ENCODE measurements at regions not wholly inside any gene's neighbourhood (a gene's known extent, or its start where the extent isn't known, plus 50 kb on each side); places are given as distances from the start of the nearest gene placed in this dataset.

DNA sequence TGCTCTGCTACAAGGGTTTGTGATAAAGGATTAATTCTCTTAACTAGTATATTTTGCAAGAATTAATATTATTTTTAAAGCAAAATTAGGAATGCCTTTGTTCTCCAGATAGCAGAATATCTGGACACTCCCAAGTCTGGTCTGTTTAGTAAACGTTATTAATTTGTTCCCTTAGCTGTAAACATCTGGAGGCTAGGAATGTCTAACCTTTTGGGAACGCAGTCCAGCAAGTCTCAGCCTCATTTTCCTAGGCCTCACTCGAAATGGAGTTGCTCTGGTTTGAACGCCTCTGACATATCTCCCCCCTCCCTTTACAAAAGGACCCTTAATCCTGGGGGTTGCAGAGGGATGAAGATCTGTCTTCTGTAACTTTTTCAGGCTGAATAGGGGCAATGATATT lies 59.3 kb upstream of the WNT7A start:
- intact Hi-C loops (cut with DNase I), result no loop called here
- H3K4me3 ChIP-seq, result no peak overlapping the region
- no peaks in the 10 kb centered on the region for H3K36me3 ChIP-seq
- no peaks in the 10 kb centered on the region for H3K27me3 ChIP-seq
- DNase-seq (ENCODE audit: extremely low spot score in 2 of 2), result no peak
- no peaks in the 10 kb centered on the region for H3K4me1 ChIP-seq
- H3K27ac ChIP-seq, result no peak overlapping the region
- no peaks in the 10 kb centered on the region for H3K9me3 ChIP-seq
- no peak for TF ChIP-seq CTCF (IDR thresholded peaks at IDR 0.05)
- no peak for TF ChIP-seq POLR2AphosphoS5 (IDR thresholded peaks at IDR 0.05; ENCODE audit: insufficient read depth in 1 of 2, low read depth in 1 of 2)
- no peak for TF ChIP-seq POLR2A (IDR thresholded peaks at IDR 0.05)

- no peaks in the 10 kb centered on the region for H3K9me3 ChIP-seq
- H3K4me3 ChIP-seq, result no peak overlapping the region
- TF ChIP-seq POLR2AphosphoS5 (IDR thresholded peaks at IDR 0.05; ENCODE audit: insufficient read depth in 1 of 2, low read depth in 1 of 2), result no peak
- no peak for TF ChIP-seq CTCF (IDR thresholded peaks at IDR 0.05)
- no peaks in the 10 kb centered on the region for H3K4me1 ChIP-seq
- DNase-seq (ENCODE audit: extremely low spot score in 2 of 2), result no peak
- H3K27me3 ChIP-seq, result no peaks in the 10 kb centered on the region
- H3K36me3 ChIP-seq, result no peaks in the 10 kb centered on the region
- intact Hi-C loops (cut with DNase I), result no loop called here
- H3K27ac ChIP-seq, result no peak overlapping the region
Measured at GRCh38 chr3:13937131-13937530, 57.3 kb upstream of the WNT7A start.

DNA sequence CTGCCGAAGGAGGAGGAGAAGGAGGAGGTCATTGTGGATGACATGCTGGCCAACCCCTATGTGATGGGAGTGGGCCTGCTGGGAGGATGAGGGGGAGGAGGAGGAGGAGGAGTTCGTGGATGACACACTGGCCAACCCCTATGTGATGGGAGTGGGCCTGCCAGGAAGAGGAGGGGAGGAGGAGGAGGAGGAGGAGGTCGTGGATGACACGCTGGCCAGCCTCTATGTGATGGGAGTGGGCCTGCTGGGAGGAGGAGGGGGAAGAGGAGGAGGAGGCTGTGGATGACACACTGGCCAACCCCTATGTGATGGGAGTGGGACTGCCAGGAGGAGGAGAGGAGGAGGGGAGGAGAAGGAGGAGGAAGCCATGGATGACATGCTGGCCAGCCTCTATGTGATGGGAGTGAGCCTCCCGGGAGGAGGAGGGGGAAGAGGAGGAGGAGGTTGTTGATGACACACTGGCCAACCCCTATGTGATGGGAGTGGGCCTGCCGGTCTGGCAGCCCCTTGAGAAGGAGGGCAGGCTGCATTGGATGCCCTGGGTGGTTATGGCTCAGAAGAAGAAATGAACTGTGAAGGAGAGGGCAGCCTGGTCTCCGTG lies 55.7 kb upstream of the WNT7A start:
- no peaks in the 10 kb centered on the region for H3K4me1 ChIP-seq
- intact Hi-C loops (cut with DNase I), result no loop called here
- no peaks in the 10 kb centered on the region for H3K27me3 ChIP-seq
- no peak overlapping the region for H3K4me3 ChIP-seq
- no peak for TF ChIP-seq POLR2AphosphoS5 (IDR thresholded peaks at IDR 0.05; ENCODE audit: insufficient read depth in 1 of 2, low read depth in 1 of 2)
- no peak for TF ChIP-seq POLR2A (IDR thresholded peaks at IDR 0.05)
- no peak for TF ChIP-seq CTCF (IDR thresholded peaks at IDR 0.05)
- no peaks in the 10 kb centered on the region for H3K9me3 ChIP-seq
- no peak for DNase-seq (ENCODE audit: extremely low spot score in 2 of 2)
- H3K27ac ChIP-seq, result no peak overlapping the region
- H3K36me3 ChIP-seq, result no peaks in the 10 kb centered on the region

DNA sequence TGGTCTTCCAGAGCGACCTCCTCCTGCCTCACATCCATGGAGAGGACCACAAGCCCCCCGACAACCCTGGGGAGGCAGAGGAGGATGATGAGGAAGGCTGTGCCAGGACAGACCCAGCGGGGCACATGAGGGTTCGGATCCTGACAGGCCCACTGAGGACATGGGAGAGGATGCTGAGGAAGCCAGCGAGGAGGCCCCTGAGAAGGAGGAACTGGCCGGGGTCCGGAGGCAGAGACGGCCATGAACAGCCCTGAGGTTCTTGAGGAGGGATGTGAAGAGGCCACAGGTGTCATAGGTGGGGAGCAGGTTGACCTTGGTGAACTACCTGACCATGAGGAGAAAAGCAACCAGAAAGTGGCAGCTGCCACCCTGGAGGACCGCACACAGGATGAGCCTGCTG lies 54.9 kb upstream of the WNT7A start:
- H3K4me1 ChIP-seq, result no peaks in the 10 kb centered on the region
- intact Hi-C loops (cut with DNase I), result no loop called here

GRCh38 chr3:13934315-13934714 lies 54.4 kb upstream of the WNT7A start:
- no peak overlapping the region for H3K27ac ChIP-seq
- intact Hi-C loops (cut with DNase I), result no loop called here
- H3K9me3 ChIP-seq, result no peaks in the 10 kb centered on the region
- TF ChIP-seq POLR2AphosphoS5 (IDR thresholded peaks at IDR 0.05; ENCODE audit: insufficient read depth in 1 of 2, low read depth in 1 of 2) (no peak), POLR2A (IDR thresholded peaks at IDR 0.05) (no peak)
- no peak for DNase-seq (ENCODE audit: extremely low spot score in 2 of 2)
- H3K27me3 ChIP-seq, result no peaks in the 10 kb centered on the region
- no peak overlapping the region for H3K4me3 ChIP-seq
- H3K4me1 ChIP-seq, result no peaks in the 10 kb centered on the region
- H3K36me3 ChIP-seq, result no peaks in the 10 kb centered on the region

More for the DNA sequence above, 54.9 kb upstream of the WNT7A start:
- H3K4me3 ChIP-seq, result no peak overlapping the region
- no peak for DNase-seq (ENCODE audit: extremely low spot score in 2 of 2)
- H3K36me3 ChIP-seq, result no peaks in the 10 kb centered on the region
- TF ChIP-seq POLR2A (IDR thresholded peaks at IDR 0.05), result no peak
- TF ChIP-seq POLR2AphosphoS5 (IDR thresholded peaks at IDR 0.05; ENCODE audit: insufficient read depth in 1 of 2, low read depth in 1 of 2), result no peak
- H3K27ac ChIP-seq, result no peak overlapping the region
- H3K27me3 ChIP-seq, result no peaks in the 10 kb centered on the region
- no peaks in the 10 kb centered on the region for H3K9me3 ChIP-seq

DNA sequence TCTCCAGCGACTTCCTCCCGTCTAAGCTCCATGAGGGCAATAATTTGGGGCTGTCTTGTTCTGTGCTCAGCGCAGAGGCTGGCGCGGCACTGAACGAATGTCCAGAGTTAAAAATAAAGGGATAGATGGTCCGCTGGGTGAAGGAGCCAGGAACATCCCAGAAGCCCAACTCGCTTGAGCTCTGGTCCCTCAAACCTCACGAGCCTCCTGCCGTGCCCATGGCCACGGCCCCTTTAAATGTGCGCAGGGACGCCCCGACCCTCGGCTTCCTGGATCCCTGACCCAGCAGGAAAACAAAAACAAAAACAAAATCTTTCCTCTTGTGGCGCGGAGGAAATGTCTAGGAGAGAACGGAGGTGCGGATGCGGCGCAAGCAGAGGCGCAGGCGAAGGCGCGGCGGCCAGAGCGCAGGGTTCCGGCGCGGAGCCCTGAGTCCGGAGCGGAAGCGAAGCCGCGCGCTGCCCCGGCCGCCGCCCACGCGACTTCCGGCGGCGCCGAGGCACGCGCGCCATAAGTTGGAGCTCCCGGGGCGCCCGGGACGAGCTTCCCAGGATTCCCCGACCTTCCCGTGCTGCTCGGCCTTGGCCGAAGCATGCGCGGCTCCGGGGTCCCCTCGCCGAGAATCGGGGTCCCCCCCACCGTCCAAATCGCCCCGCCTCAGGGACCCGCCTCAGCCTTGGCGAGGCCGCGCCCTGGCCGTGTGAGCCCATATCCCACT lies 52.9 kb upstream of the WNT7A start:
- intact Hi-C loops (cut with DNase I), result no loop called here
- no peaks in the 10 kb centered on the region for H3K36me3 ChIP-seq
- peak overlapping the region; percentile 34 to 40 for H3K4me3 ChIP-seq
- H3K4me1 ChIP-seq, result no peaks in the 10 kb centered on the region
- no peaks in the 10 kb centered on the region for H3K9me3 ChIP-seq
- no peaks in the 10 kb centered on the region for H3K27me3 ChIP-seq
- TF ChIP-seq POLR2AphosphoS5 (IDR thresholded peaks at IDR 0.05; ENCODE audit: insufficient read depth in 1 of 2, low read depth in 1 of 2) (no peak), CTCF (IDR thresholded peaks at IDR 0.05) (no peak), POLR2A (IDR thresholded peaks at IDR 0.05) (no peak)
- H3K27ac ChIP-seq, result no peak overlapping the region
- no peak for DNase-seq (ENCODE audit: extremely low spot score in 2 of 2)
